H9 (cell line): ENCODE measurements at regions not wholly inside any gene's neighbourhood (a gene's known extent, or its start where the extent isn't known, plus 50 kb on each side); places are given as distances from the start of the nearest gene placed in this dataset.

Source experiments
- DNase-seq: peaks from one replicate; pipeline ENCODE4 v3.0.0-alpha.2; 2017
- H2AFZ ChIP-seq: one replicate; pipeline ENCODE4 v1.6.1; 2013; ENCODE audit warnings: mild to moderate bottlenecking, low read length, control low read depth, moderate library complexity
- H2AK5ac ChIP-seq: 2 replicates; pipeline ENCODE4 v1.6.1; 2013; ENCODE audit warnings: low read length, control low read depth, mixed read lengths; ENCODE audit not compliant: insufficient read length
- H2BK120ac ChIP-seq: one replicate; pipeline ENCODE4 v1.6.1; 2013; ENCODE audit warnings: low read depth, mild to moderate bottlenecking, low read length, control low read depth, inconsistent platforms; ENCODE audit not compliant: poor library complexity, severe bottlenecking
- H2BK12ac ChIP-seq: 2 replicates; pipeline ENCODE4 v1.6.1; 2013; ENCODE audit warnings: low read length, control low read depth, mixed read lengths, low read depth; ENCODE audit not compliant: insufficient read length
- H2BK15ac ChIP-seq: 2 replicates; pipeline ENCODE4 v1.6.1; 2013; ENCODE audit warnings: low read depth, low read length, control low read depth
- H2BK20ac ChIP-seq: one replicate; pipeline ENCODE4 v1.6.1; 2013; ENCODE audit warnings: low read depth, mild to moderate bottlenecking, low read length, control low read depth, inconsistent platforms; ENCODE audit not compliant: poor library complexity, severe bottlenecking
- H2BK5ac ChIP-seq: 2 replicates; pipeline ENCODE4 v1.6.1; 2013; ENCODE audit warnings: low read length, control low read depth, mixed read lengths; ENCODE audit not compliant: insufficient read length
- H3K14ac ChIP-seq: 2 replicates; pipeline ENCODE4 v1.6.1; 2013; ENCODE audit warnings: low read length, control low read depth; ENCODE audit not compliant: insufficient read depth
- H3K18ac ChIP-seq: 2 replicates; pipeline ENCODE4 v1.6.1; 2013; ENCODE audit warnings: low read depth, mild to moderate bottlenecking, mixed read lengths, low read length, control low read depth; ENCODE audit not compliant: insufficient read length
- H3K23ac ChIP-seq: 2 replicates; pipeline ENCODE4 v1.6.1; 2013; ENCODE audit warnings: low read length, control low read depth, mixed read lengths, low read depth; ENCODE audit not compliant: insufficient read length
- H3K23me2 ChIP-seq: 2 replicates; pipeline ENCODE4 v1.6.1; 2013; ENCODE audit warnings: low read depth, mild to moderate bottlenecking, mixed read lengths, low read length, control low read depth; ENCODE audit not compliant: insufficient read length, poor library complexity, severe bottlenecking
- H3K27ac ChIP-seq: 2 replicates; pipeline ENCODE4 v1.5.1; 2013; ENCODE audit warnings: low read length, control low read depth, mixed read lengths, low read depth; ENCODE audit not compliant: insufficient read length
- H3K27me3 ChIP-seq: 2 replicates; pipeline ENCODE4 v1.6.1; 2013; ENCODE audit warnings: low read length, control low read depth, inconsistent platforms; ENCODE audit not compliant: insufficient read depth
- H3K4ac ChIP-seq: 2 replicates; pipeline ENCODE4 v1.6.1; 2013; ENCODE audit warnings: low read depth, mild to moderate bottlenecking, control low read depth, inconsistent platforms, low read length, moderate library complexity
- H3K4me1 ChIP-seq: 2 replicates; pipeline ENCODE4 v1.6.1; 2013; ENCODE audit warnings: low read length, control low read depth, inconsistent platforms; ENCODE audit not compliant: insufficient read depth
- H3K4me2 ChIP-seq: 2 replicates; pipeline ENCODE4 v1.6.1; 2013; ENCODE audit warnings: low read length, control low read depth, mixed read lengths; ENCODE audit not compliant: insufficient read length, insufficient read depth
- H3K56ac ChIP-seq: 2 replicates; pipeline ENCODE4 v1.6.1; 2013; ENCODE audit warnings: low read depth, mild to moderate bottlenecking, mixed read lengths, low read length, control low read depth; ENCODE audit not compliant: insufficient read length
- H3K79me1 ChIP-seq: 2 replicates; pipeline ENCODE4 v1.6.1; 2013; ENCODE audit warnings: low read depth, mild to moderate bottlenecking, moderate library complexity, low read length, control low read depth, inconsistent platforms; ENCODE audit not compliant: insufficient read depth, poor library complexity, severe bottlenecking
- H3K79me2 ChIP-seq: 2 replicates; pipeline ENCODE4 v1.6.1; 2013; ENCODE audit warnings: low read length, control low read depth, inconsistent platforms; ENCODE audit not compliant: insufficient read depth
- H3K9ac ChIP-seq: 2 replicates; pipeline ENCODE4 v1.6.1; 2013; ENCODE audit warnings: low read length, control low read depth, mixed read lengths; ENCODE audit not compliant: insufficient read length; ENCODE audit errors: extremely low read depth
- H3K9me3 ChIP-seq: one replicate; pipeline ENCODE4 v1.6.1; 2013; ENCODE audit warnings: low read depth, low read length, inconsistent platforms; ENCODE audit not compliant: control insufficient read depth
- H3T11ph ChIP-seq: one replicate; pipeline ENCODE4 v1.6.1; 2013; ENCODE audit warnings: mild to moderate bottlenecking, low read length, control low read depth, inconsistent platforms
- H4K20me1 ChIP-seq: one replicate; pipeline ENCODE4 v1.6.1; 2013; ENCODE audit not compliant: control insufficient read depth, insufficient read length, insufficient read depth
- H4K5ac ChIP-seq: 2 replicates; pipeline ENCODE4 v1.6.1; 2013; ENCODE audit warnings: low read depth, mild to moderate bottlenecking, mixed read lengths, low read length, control low read depth; ENCODE audit not compliant: insufficient read length
- H4K8ac ChIP-seq: replicated peaks from 2 replicates; pipeline ENCODE4 v1.6.1; 2013; ENCODE audit warnings: low read length, control low read depth, mixed read lengths, low read depth; ENCODE audit not compliant: insufficient read length
- H4K91ac ChIP-seq: 2 replicates; pipeline ENCODE4 v1.6.1; 2013; ENCODE audit warnings: low read depth, mild to moderate bottlenecking, moderate library complexity, mixed read lengths, low read length, control low read depth; ENCODE audit not compliant: insufficient read length
- H3K27ac Mint-ChIP-seq, 3 experiments: 2 replicates in 2 of 3; 3 replicates in 1 of 3; pipeline ENCODE4 v1.8.0; 2020 to 2021; ENCODE audit warnings: mixed read lengths in 3 of 3, mild to moderate bottlenecking in 1 of 3, moderate library complexity in 1 of 3
- H3K27me3 Mint-ChIP-seq: 2 replicates; pipeline ENCODE4 v1.8.0; 2021; ENCODE audit warnings: low read depth, mild to moderate bottlenecking, moderate library complexity, mixed read lengths
- H3K36me3 Mint-ChIP-seq, 3 experiments: 2 replicates in 2 of 3; 3 replicates in 1 of 3; pipeline ENCODE4 v1.8.0; 2020 to 2021; ENCODE audit warnings: low read depth in 3 of 3, mixed read lengths in 3 of 3; ENCODE audit not compliant: insufficient read depth in 1 of 3
- H3K4me1 Mint-ChIP-seq, 2 experiments: 2 replicates each; pipeline ENCODE4 v1.8.0; 2020; ENCODE audit warnings: mixed read lengths in 2 of 2
- H3K4me3 Mint-ChIP-seq, 2 experiments: 2 replicates in 1 of 2; 3 replicates in 1 of 2; pipeline ENCODE4 v1.8.0; 2020 to 2021; ENCODE audit warnings: mild to moderate bottlenecking in 2 of 2, mixed read lengths in 2 of 2, moderate library complexity in 1 of 2
- H3K9me3 Mint-ChIP-seq, 2 experiments: 2 replicates in 1 of 2; 3 replicates in 1 of 2; pipeline ENCODE4 v1.8.0; 2020; ENCODE audit warnings: mild to moderate bottlenecking in 2 of 2, mixed read lengths in 2 of 2, moderate library complexity in 1 of 2
- CTCF ChIP-seq: fragments of 200-600 bp; sonication (generic); conservative IDR thresholded peaks from 3 replicates; pipeline ENCODE4 v1.8.0; 2021; ENCODE audit warnings: antibody characterized with exemption, mild to moderate bottlenecking
- WGBS: extraction: QIAGEN DNeasy Blood & Tissue Kit; methylation state at CpG from one replicate; pipeline ENCODE4 v1.1.7; 2013; ENCODE audit warnings: missing lambda C conversion rate, low lambda C conversion rate, mixed read lengths; ENCODE audit not compliant: insufficient read length; ENCODE audit errors: extremely low coverage; 5-methylcytosine and 5-hydroxymethylcytosine counted together

DNA sequence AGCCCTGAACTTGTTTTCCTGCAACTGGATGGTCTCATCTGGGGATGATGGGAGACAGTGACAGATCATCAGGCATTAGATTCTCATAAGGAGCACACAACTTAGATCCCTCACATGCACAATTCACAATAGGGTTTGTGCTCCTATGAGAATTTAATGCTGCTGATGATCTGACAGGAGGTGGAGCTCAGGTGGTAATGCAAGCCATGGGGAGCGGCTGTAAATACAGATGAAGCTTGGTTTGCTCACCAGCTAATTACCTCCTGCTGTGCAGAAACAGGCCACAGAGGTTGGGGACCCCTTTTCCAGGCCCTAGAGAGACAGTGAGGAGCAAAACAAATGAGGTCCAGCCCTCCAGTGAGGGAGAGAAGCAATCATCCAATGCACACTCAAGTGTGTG is 168.6 kb downstream of the RGS9 start:
- no peak for TF ChIP-seq CTCF
- no peak overlapping the region for H3K27ac Mint-ChIP-seq
- no peaks in the 10 kb centered on the region for H3K23me2 ChIP-seq
- no peak overlapping the region for H3K27ac ChIP-seq
- peaks cover 7 to 10% of the 10 kb centered on the region in 2 experiments; a peak in 4 of 5 replicates for H3K9me3 Mint-ChIP-seq
- no peak for DNase-seq
- no peak overlapping the region for H2BK120ac ChIP-seq
- H3K4me2 ChIP-seq, result no peak overlapping the region
- H3K23ac ChIP-seq, result no peak overlapping the region
- H3K4ac ChIP-seq, result no peak overlapping the region
- peaks cover 3 to 16% (median 3%) of the 10 kb centered on the region in 3 experiments; a peak in 4 of 7 replicates for H3K36me3 Mint-ChIP-seq
- H2BK20ac ChIP-seq, result no peak overlapping the region
- no peak overlapping the region for H3K9ac ChIP-seq
- H3K4me1 Mint-ChIP-seq, result peaks cover 6% of the 10 kb centered on the region in 2 experiments
- no CpG with 5 or more reads among the region's 1 CpG for WGBS
- H3K4me3 Mint-ChIP-seq, result no peak overlapping the region
- no peak overlapping the region for H3K18ac ChIP-seq
- no peaks in the 10 kb centered on the region for H3K79me2 ChIP-seq
- H4K8ac ChIP-seq, result no peak overlapping the region
- H3K14ac ChIP-seq, result no peak overlapping the region
- H4K20me1 ChIP-seq, result no peaks in the 10 kb centered on the region
- H2AK5ac ChIP-seq, result no peak overlapping the region
- H3K9me3 ChIP-seq, result no peaks in the 10 kb centered on the region
- H2BK15ac ChIP-seq, result no peak overlapping the region
- peaks cover 2% of the 10 kb centered on the region for H3K27me3 Mint-ChIP-seq
- no peak overlapping the region for H4K5ac ChIP-seq
- H3T11ph ChIP-seq, result no peak overlapping the region
- no peak overlapping the region for H2BK5ac ChIP-seq
- H3K27me3 ChIP-seq, result no peaks in the 10 kb centered on the region
- no peak overlapping the region for H3K56ac ChIP-seq
- H2BK12ac ChIP-seq, result no peak overlapping the region
- H2AFZ ChIP-seq, result no peak overlapping the region
- no peaks in the 10 kb centered on the region for H3K79me1 ChIP-seq
- peaks cover 3% of the 10 kb centered on the region; the same call in 1 of the 2 replicates for H3K4me1 ChIP-seq
- H4K91ac ChIP-seq, result no peak overlapping the region
